OCI-LY1 (cell line): ENCODE measurements at regions not wholly inside any gene's neighbourhood (a gene's known extent, or its start where the extent isn't known, plus 50 kb on each side); places are given as distances from the start of the nearest gene placed in this dataset.
"Not testable (repeated sequence)": the region's sequence is repeated elsewhere in the genome, so short reads cannot be mapped to it uniquely, and the experiment has no call there.

Source experiments
- H2AFZ ChIP-seq: fragments of 200-600 bp; sonication (generic), shearing (Covaris generic); 2 replicates; pipeline ENCODE4 v1.6.0; 2014; ENCODE audit warnings: antibody characterized with exemption, mild to moderate bottlenecking, low read length
- H3F3A ChIP-seq: fragments of 200-600 bp; sonication (generic), shearing (Covaris generic); 2 replicates; pipeline ENCODE4 v1.6.0; 2014; ENCODE audit warnings: mild to moderate bottlenecking, antibody characterized with exemption, low read length, moderate library complexity; ENCODE audit not compliant: insufficient read depth
- H3K27ac ChIP-seq: fragments of 200-600 bp; sonication (generic); 2 replicates; pipeline ENCODE4 v1.5.1; 2014; ENCODE audit warnings: low read length, mixed run types, mild to moderate bottlenecking, low read depth; ENCODE audit not compliant: poor library complexity, severe bottlenecking
- H3K27me3 ChIP-seq: fragments of 200-600 bp; sonication (generic); 2 replicates; pipeline ENCODE4 v1.6.0; 2014; ENCODE audit warnings: antibody characterized with exemption, mild to moderate bottlenecking, low read length, moderate library complexity; ENCODE audit not compliant: insufficient read depth
- H3K36me3 ChIP-seq: fragments of 200-600 bp; sonication (generic); 2 replicates; pipeline ENCODE4 v1.6.1; 2014; ENCODE audit warnings: mild to moderate bottlenecking, antibody characterized with exemption, low read length, moderate library complexity, mixed read lengths; ENCODE audit not compliant: insufficient read depth
- H3K4me1 ChIP-seq: fragments of 200-600 bp; sonication (generic); 2 replicates; pipeline ENCODE4 v1.5.1; 2014; ENCODE audit warnings: mild to moderate bottlenecking, low read length, moderate library complexity; ENCODE audit not compliant: insufficient read depth, severe bottlenecking
- H3K4me2 ChIP-seq: fragments of 200-600 bp; sonication (generic), shearing (Covaris generic); 2 replicates; pipeline ENCODE4 v1.6.1; 2014; ENCODE audit warnings: low read length
- H3K4me3 ChIP-seq: fragments of 200-600 bp; sonication (generic); 2 replicates; pipeline ENCODE4 v1.5.1; 2014; ENCODE audit warnings: low read length, low read depth, mild to moderate bottlenecking, mixed read lengths; ENCODE audit not compliant: poor library complexity, severe bottlenecking
- H3K79me2 ChIP-seq: fragments of 200-600 bp; shearing (Covaris generic); 2 replicates; pipeline ENCODE4 v1.6.1; 2016; ENCODE audit warnings: mixed run types, low read length, mixed read lengths; ENCODE audit not compliant: insufficient read depth
- H3K9ac ChIP-seq: fragments of 200-600 bp; sonication (generic), shearing (Covaris generic); 2 replicates; pipeline ENCODE4 v1.6.1; 2014; ENCODE audit warnings: mild to moderate bottlenecking, low read length, mixed read lengths
- H3K9me2 ChIP-seq: fragments of 200-600 bp; sonication (generic), shearing (Covaris generic); 2 replicates; pipeline ENCODE4 v1.6.1; 2014; ENCODE audit warnings: low read depth, mild to moderate bottlenecking, low read length, mixed read lengths
- H3K9me3 ChIP-seq: fragments of 200-600 bp; shearing (Covaris generic); 2 replicates; pipeline ENCODE4 v1.6.1; 2014; ENCODE audit warnings: low read length, mixed read lengths
- H4K20me1 ChIP-seq: fragments of 200-600 bp; sonication (generic), shearing (Covaris generic); 2 replicates; pipeline ENCODE4 v1.6.0; 2016; ENCODE audit warnings: mild to moderate bottlenecking, low read length; ENCODE audit not compliant: insufficient read depth
- EZH2 ChIP-seq: fragments of 200-600 bp; sonication (generic), shearing (Covaris generic); IDR thresholded peaks from 2 replicates; pipeline ENCODE4 v1.8.0; 2017; ENCODE audit warnings: borderline replicate concordance, mixed run types, mild to moderate bottlenecking, antibody characterized with exemption, low read length, moderate library complexity, mixed read lengths
- TF ChIP-seq, protein P1 (sequence below): fragments of 200-600 bp; sonication (generic), shearing (Covaris generic); IDR thresholded peaks from 2 replicates; pipeline ENCODE4 v1.5.1; 2017; ENCODE audit warnings: mild to moderate bottlenecking, antibody characterized with exemption, low read length, moderate library complexity, mixed read lengths

DNA sequence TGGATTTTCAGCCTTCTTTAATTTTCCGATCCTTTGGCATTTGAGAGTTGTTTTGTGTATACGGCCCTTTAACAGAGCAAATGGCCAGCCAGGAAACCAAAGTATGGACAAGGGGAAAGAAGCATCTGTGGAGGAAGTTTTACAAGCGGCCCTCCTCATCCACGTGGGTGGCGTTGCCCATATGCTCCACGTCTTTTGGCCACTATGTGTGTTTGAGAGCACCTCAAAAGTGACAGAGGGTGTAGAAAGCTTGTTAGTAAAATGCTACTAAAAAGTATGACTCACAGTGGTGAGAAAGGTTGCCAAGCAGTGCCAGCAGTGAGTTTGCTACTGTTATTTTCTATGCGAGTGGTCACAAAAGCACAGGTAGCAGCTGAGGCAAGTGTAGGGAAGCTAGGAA lies 451.8 kb upstream of the NPAP1 start:
- H4K20me1 ChIP-seq, result no peaks in the 10 kb centered on the region
- H3K9me2 ChIP-seq, result no peaks in the 10 kb centered on the region
- TF ChIP-seq EZH2, result no peak
- TF ChIP-seq, protein P1, sequence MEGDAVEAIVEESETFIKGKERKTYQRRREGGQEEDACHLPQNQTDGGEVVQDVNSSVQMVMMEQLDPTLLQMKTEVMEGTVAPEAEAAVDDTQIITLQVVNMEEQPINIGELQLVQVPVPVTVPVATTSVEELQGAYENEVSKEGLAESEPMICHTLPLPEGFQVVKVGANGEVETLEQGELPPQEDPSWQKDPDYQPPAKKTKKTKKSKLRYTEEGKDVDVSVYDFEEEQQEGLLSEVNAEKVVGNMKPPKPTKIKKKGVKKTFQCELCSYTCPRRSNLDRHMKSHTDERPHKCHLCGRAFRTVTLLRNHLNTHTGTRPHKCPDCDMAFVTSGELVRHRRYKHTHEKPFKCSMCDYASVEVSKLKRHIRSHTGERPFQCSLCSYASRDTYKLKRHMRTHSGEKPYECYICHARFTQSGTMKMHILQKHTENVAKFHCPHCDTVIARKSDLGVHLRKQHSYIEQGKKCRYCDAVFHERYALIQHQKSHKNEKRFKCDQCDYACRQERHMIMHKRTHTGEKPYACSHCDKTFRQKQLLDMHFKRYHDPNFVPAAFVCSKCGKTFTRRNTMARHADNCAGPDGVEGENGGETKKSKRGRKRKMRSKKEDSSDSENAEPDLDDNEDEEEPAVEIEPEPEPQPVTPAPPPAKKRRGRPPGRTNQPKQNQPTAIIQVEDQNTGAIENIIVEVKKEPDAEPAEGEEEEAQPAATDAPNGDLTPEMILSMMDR, result no peak
- no peaks in the 10 kb centered on the region for H3F3A ChIP-seq
- no peak overlapping the region for H3K27ac ChIP-seq
- H3K9me3 ChIP-seq, result no peaks in the 10 kb centered on the region
- H3K4me3 ChIP-seq, result no peak overlapping the region
- H2AFZ ChIP-seq, result no peak overlapping the region
- no peak overlapping the region for H3K9ac ChIP-seq
- H3K4me1 ChIP-seq, result no peaks in the 10 kb centered on the region
- no peaks in the 10 kb centered on the region for H3K36me3 ChIP-seq
- no peak overlapping the region for H3K4me2 ChIP-seq
- H3K27me3 ChIP-seq, result no peaks in the 10 kb centered on the region
- no peaks in the 10 kb centered on the region for H3K79me2 ChIP-seq

DNA sequence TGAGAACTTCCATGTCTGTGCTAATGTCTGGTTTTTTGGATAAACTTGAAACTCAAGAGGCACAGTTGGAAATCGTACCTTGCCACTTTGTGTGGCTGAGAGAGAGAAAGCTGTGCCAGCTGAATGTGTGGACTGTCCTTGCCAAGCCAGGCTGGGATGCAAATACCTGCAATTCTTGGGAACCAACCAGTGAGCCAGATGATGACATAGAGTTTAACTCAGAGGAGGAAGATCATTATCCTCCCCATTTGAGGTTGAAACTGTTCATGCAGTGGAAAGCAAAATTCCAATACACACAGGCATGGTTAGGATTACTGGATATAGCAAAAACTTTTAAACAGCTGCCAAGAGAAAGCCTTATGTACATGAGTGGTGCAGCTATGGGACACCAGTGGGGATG lies 451.4 kb upstream of the NPAP1 start:
- Histone ChIP-seq H3K9ac (no peak overlapping the region), H3F3A (no peaks in the 10 kb centered on the region), H3K4me1 (no peaks in the 10 kb centered on the region), H4K20me1 (no peaks in the 10 kb centered on the region), H3K9me3 (no peaks in the 10 kb centered on the region), H2AFZ (no peak overlapping the region), H3K79me2 (no peaks in the 10 kb centered on the region), H3K4me2 (no peak overlapping the region), H3K36me3 (no peaks in the 10 kb centered on the region), H3K27ac (no peak overlapping the region), H3K9me2 (no peaks in the 10 kb centered on the region), H3K4me3 (no peak overlapping the region), H3K27me3 (no peaks in the 10 kb centered on the region)
- no peak for TF ChIP-seq EZH2
- TF ChIP-seq, protein P1, result no peak

DNA sequence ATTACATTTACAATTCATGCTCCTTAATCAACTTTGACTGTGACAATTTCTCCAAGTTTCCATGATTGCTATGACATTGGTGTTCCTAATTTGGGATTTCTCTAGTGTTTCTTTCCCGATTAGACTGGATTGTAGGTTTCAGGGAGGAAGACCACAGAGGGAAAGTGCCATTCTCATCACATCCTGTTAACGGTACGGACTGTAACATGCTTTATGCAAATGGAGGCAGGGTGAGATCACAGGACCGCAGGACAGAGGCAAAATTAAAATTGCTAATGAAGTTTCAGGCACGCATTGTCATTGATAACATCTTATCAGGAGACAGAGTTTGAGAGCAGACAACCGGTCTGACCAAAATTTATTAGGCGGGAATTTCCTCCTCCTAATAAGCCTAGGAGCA lies 446.7 kb upstream of the NPAP1 start:
- not testable (repeated sequence) for H3K27me3 ChIP-seq, H3K36me3 ChIP-seq, H3K9ac ChIP-seq, H3F3A ChIP-seq, H3K4me2 ChIP-seq, H3K27ac ChIP-seq, H3K9me2 ChIP-seq, H3K4me1 ChIP-seq, H4K20me1 ChIP-seq, H3K79me2 ChIP-seq, H2AFZ ChIP-seq, H3K4me3 ChIP-seq, H3K9me3 ChIP-seq

DNA sequence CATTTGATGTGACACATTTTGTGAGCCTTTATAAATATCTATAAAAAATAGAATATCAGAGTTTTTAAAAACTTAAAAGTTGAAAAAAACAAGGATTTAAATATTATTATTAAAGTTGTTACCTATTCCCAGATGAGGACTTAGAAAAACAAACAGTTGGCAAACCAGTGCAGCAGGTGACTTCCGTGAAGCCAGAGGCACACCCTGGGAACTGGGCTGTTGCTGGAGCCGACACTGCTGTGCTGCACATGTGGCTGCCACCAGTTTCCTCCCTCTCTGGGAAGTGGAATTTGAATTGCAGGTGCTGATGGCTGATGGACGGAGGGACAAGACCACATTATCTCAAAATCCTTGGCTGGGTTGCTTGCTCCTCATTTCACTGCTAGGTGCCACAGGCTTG lies 442.4 kb upstream of the NPAP1 start:
- H3K9me2 ChIP-seq, H3K36me3 ChIP-seq, H4K20me1 ChIP-seq, H3K9me3 ChIP-seq, H2AFZ ChIP-seq, H3K4me1 ChIP-seq, H3F3A ChIP-seq, H3K4me2 ChIP-seq, H3K4me3 ChIP-seq, H3K27me3 ChIP-seq, H3K27ac ChIP-seq, H3K79me2 ChIP-seq, H3K9ac ChIP-seq: not testable (repeated sequence)

DNA sequence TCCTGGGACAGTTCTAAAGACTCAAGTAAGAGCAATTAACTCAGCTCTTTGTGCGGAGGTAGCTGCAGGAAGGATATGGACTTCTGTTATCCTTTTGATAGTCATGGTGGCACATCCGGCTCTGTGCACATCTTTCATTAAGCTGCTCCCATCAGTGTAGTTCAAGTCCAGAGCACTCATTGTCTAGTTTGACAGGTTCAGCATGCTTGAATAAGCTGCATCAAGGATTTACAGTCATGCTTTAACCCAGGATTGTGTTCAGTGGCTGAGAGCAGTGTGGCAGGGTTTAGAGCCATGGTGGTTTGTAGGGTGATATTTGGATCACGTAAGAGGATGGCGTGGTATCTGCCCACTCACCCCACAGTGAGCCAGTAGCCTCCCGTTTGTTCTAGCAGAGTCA lies 435.0 kb upstream of the NPAP1 start:
- not testable (repeated sequence) for H3K27me3 ChIP-seq

DNA sequence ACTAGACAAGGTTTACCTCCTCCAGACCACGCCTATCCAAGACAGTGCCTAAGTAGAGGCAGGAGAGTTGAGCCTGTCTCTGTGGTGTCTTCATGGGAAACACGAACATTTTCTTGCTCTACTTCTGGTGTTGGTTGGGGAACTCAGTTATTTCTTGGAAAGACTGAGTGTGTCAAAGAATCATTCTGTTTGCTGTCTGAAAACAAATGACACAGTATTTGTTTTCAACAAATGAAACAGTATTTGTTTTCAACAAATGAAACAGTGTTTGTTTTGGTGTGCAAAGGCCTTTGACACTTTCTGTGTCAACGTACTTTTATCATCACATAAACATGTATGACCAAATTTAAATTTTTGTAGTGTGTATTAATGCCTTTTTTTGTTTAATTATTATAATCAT lies 416.5 kb upstream of the NPAP1 start:
- not testable (repeated sequence) for H3K4me2 ChIP-seq, H3K4me1 ChIP-seq, H3K27ac ChIP-seq, H3F3A ChIP-seq, H3K9me3 ChIP-seq, H2AFZ ChIP-seq, H3K36me3 ChIP-seq, H4K20me1 ChIP-seq, H3K4me3 ChIP-seq, H3K79me2 ChIP-seq, H3K9me2 ChIP-seq, H3K9ac ChIP-seq, H3K27me3 ChIP-seq

More for the DNA sequence above, 435.0 kb upstream of the NPAP1 start:
- H3F3A ChIP-seq, H2AFZ ChIP-seq, H3K9me3 ChIP-seq, H3K4me1 ChIP-seq, H3K27ac ChIP-seq, H3K4me3 ChIP-seq, H3K79me2 ChIP-seq, H3K9ac ChIP-seq, H3K9me2 ChIP-seq, H3K36me3 ChIP-seq, H4K20me1 ChIP-seq, H3K4me2 ChIP-seq: not testable (repeated sequence)
